HG03039 (cell line): ENCODE measurements at regions not wholly inside any gene's neighbourhood (a gene's known extent, or its start where the extent isn't known, plus 50 kb on each side); places are given as distances from the start of the nearest gene placed in this dataset.
A peak's percentile ranks its signal among the peaks of the same experiment; 100 is the strongest.

Experiments used
- ATAC-seq: cut with Tn5 transposase; IDR thresholded peaks from one replicate; pipeline ENCODE4 v1.9.1; 2021; ENCODE audit warnings: mild to moderate bottlenecking, moderate library complexity; ENCODE audit not compliant: unreplicated experiment

GRCh38 chr2:167900435-167901114, 346.8 kb downstream of the STK39 start:
- ATAC-seq, result no peak

- ATAC-seq, result no peak
Observed at GRCh38 chr2:167898340-167898739, 349.1 kb downstream of the STK39 start.

DNA sequence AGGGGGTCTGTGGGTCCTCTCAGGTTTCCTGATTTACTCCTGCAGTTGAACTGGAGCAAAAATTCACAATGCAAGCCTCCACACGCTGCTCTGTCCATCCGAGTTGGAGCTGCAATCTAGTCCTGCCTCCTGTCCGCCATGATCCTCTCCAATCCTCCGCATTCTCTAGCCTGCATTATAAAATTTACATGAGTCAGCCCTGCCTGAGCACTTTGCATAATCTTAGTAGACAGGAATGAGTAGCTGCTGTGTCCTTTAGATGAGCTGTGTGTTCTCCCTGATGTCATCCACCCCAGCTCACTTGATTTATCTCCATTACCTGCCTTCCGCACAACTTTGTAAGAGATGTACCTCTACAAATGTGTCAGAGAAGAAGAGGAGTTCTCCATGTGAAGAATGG, 355.6 kb downstream of the STK39 start:
- no peak for ATAC-seq

GRCh38 chr2:167890739-167891138, 356.7 kb downstream of the STK39 start:
- no peak for ATAC-seq

GRCh38 chr2:167880415-167880814, 367.0 kb downstream of the STK39 start:
- no peak for ATAC-seq

- ATAC-seq, result no peak
Observed at GRCh38 chr2:167875529-167875928, 371.9 kb downstream of the STK39 start.

DNA sequence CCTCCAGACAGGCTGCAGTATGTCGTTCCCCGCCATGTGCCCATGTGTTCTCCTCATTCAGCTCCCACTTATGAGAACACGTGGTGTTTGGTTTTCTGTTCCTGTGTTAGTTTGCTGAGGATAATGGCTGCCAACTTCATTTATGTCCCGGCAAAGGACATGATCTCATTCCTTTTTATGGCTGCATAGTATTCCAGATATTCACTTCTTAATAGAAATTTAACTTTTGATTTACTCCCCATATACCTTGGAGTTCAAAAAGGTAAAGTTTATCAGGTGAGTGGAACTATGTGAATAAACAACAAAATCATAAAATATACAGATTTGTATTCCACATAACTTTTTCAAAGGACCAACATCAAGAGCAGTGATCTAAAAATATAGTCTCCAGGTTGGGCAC, 372.6 kb downstream of the STK39 start:
- ATAC-seq, result no peak

DNA sequence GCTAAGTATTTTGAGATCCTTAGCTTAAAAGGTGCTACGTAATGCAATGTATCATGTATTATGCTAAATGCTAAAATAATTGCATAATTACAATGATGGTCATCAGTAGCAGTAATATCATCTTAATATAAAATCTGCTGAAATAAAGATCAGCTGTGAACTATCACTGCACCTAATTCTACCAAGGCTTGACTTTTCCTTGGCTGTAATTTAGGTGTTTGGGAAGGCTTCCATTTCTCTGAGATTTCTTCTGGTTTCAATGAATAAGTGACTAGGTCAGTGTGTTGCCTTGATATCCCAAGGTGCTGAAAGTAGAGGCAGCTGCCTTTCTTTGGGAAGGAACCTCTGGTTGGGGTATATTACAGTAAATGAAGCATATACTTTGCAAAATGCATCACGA, 376.1 kb downstream of the STK39 start:
- no peak for ATAC-seq

GRCh38 chr2:167869200-167869599, 378.2 kb downstream of the STK39 start:
- no peak for ATAC-seq

- ATAC-seq, result no peak
Observed at GRCh38 chr2:167863377-167863776, 384.0 kb downstream of the STK39 start.

DNA sequence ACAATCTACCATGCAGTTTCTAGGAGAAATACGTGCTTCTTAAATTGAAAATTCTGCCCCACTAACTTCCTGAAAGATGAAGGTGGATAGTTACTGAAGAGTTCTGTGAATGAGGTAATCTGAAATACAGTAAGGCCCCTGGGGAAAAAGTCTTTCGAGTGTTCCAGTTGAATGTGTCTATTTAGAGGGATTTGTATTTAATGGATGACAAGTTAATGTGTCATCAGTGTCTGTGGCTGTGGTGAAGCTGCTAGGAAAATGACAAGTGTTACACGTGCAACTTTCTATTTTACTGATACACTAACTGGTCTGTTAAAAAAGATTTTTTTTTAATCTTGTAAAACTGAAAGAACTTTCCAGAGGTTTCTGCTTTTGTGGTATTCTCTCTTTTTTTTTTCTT, 384.6 kb downstream of the STK39 start:
- peak; percentile 80 for ATAC-seq

- no peak for ATAC-seq
Observed at GRCh38 chr2:167862296-167862695, 385.1 kb downstream of the STK39 start.

- ATAC-seq, result no peak
Observed at GRCh38 chr2:167861574-167862193, 385.7 kb downstream of the STK39 start.

DNA sequence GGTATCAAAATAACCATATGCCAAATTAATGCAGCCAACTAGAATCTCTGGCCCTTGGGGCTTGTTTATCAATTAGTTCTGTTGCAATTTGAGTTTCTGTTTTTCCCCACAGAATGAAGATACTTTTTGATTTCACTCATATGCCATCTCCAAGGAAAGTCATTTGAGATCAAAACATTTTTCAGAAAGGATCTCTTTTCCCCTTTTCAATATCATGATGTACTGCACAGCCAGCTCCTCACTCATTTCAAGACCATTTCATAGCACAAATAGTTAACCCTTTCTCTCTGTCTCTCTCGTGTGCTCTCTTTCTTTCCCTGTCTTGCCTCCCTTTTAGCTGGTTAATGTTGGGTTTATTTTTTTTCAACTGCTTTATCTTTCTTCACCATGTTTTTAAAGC, 387.3 kb downstream of the STK39 start:
- ATAC-seq, result no peak

GRCh38 chr2:167859676-167860075, 387.7 kb downstream of the STK39 start:
- ATAC-seq, result no peak

- no peak for ATAC-seq
Observed at GRCh38 chr2:167858086-167858485, 389.3 kb downstream of the STK39 start.

GRCh38 chr2:167857416-167857815, 390.0 kb downstream of the STK39 start:
- no peak for ATAC-seq

- ATAC-seq, result no peak
Observed at GRCh38 chr2:167856190-167856589, 391.2 kb downstream of the STK39 start.

GRCh38 chr2:167855211-167855610, 392.2 kb downstream of the STK39 start:
- ATAC-seq, result no peak

GRCh38 chr2:167853717-167854116, 393.7 kb downstream of the STK39 start:
- ATAC-seq, result no peak

- ATAC-seq, result no peak
Observed at GRCh38 chr2:167851876-167852275, 395.5 kb downstream of the STK39 start.

- no peak for ATAC-seq
Observed at GRCh38 chr2:167851323-167851860, 396.0 kb downstream of the STK39 start.
